Astrocyte (in vitro differentiated cells and primary cell): ENCODE measurements at regions not wholly inside any gene's neighbourhood (a gene's known extent, or its start where the extent isn't known, plus 50 kb on each side); places are given as distances from the start of the nearest gene placed in this dataset.

ENCODE experiments used
- DNase-seq: peaks from one replicate; pipeline ENCODE4 v3.0.0-alpha.2; 2010; ENCODE audit warnings: low read depth
- FAIRE-seq: peaks from 2 replicates; lab custom pipeline; 2011; peaks lifted over from hg19 to GRCh38; lab: Jason Lieb, UNC
- H2AFZ ChIP-seq: 2 replicates; pipeline ENCODE4 v1.6.0; 2012; ENCODE audit warnings: low read depth, low read length, inconsistent platforms
- H3K27ac ChIP-seq: 2 replicates; pipeline ENCODE4 v1.5.1; 2011; ENCODE audit warnings: low read depth, low read length, inconsistent platforms
- H3K27me3 ChIP-seq: 2 replicates; pipeline ENCODE4 v1.6.0; 2011; ENCODE audit warnings: low read length, inconsistent platforms; ENCODE audit not compliant: insufficient read depth
- H3K36me3 ChIP-seq: 2 replicates; pipeline ENCODE4 v1.5.1; 2011; ENCODE audit warnings: low read length, inconsistent platforms; ENCODE audit not compliant: insufficient read depth
- H3K4me1 ChIP-seq: 2 replicates; pipeline ENCODE4 v1.5.1; 2011; ENCODE audit warnings: low read length, inconsistent platforms; ENCODE audit not compliant: insufficient read depth
- H3K4me2 ChIP-seq: 2 replicates; pipeline ENCODE4 v1.6.0; 2012; ENCODE audit warnings: low read length, inconsistent platforms
- H3K4me3 ChIP-seq: 2 replicates; pipeline ENCODE4 v1.5.1; 2011; ENCODE audit warnings: low read depth, mild to moderate bottlenecking, low read length, inconsistent platforms; ENCODE audit not compliant: insufficient read depth
- H3K79me2 ChIP-seq: 2 replicates; pipeline ENCODE4 v1.6.0; 2012; ENCODE audit warnings: mild to moderate bottlenecking, low read length, inconsistent platforms; ENCODE audit not compliant: insufficient read depth
- H3K9ac ChIP-seq: 2 replicates; pipeline ENCODE4 v1.6.0; 2012; ENCODE audit warnings: mild to moderate bottlenecking, low read length, inconsistent platforms
- H3K9me3 ChIP-seq: 2 replicates; pipeline ENCODE4 v1.5.1; 2012; ENCODE audit warnings: low read depth, mild to moderate bottlenecking, low read length, inconsistent platforms; ENCODE audit not compliant: insufficient read depth
- H4K20me1 ChIP-seq: 2 replicates; pipeline ENCODE4 v1.6.0; 2012; ENCODE audit warnings: low read length, inconsistent platforms; ENCODE audit not compliant: insufficient read depth
- H3K27ac Mint-ChIP-seq: one replicate; pipeline ENCODE4 v1.8.0; 2021; ENCODE audit warnings: mild to moderate bottlenecking, mixed read lengths; ENCODE audit not compliant: unreplicated experiment
- H3K27me3 Mint-ChIP-seq: one replicate; pipeline ENCODE4 v1.8.0; 2021; ENCODE audit warnings: low read depth, mixed read lengths; ENCODE audit not compliant: unreplicated experiment
- H3K36me3 Mint-ChIP-seq: one replicate; pipeline ENCODE4 v1.8.0; 2021; ENCODE audit warnings: low read depth, mixed read lengths; ENCODE audit not compliant: unreplicated experiment
- H3K4me1 Mint-ChIP-seq: one replicate; pipeline ENCODE4 v1.8.0; 2021; ENCODE audit warnings: low read depth, mixed read lengths; ENCODE audit not compliant: unreplicated experiment
- H3K4me3 Mint-ChIP-seq: one replicate; pipeline ENCODE4 v1.8.0; 2021; ENCODE audit warnings: mild to moderate bottlenecking, moderate library complexity, mixed read lengths; ENCODE audit not compliant: unreplicated experiment
- H3K9me3 Mint-ChIP-seq: one replicate; pipeline ENCODE4 v1.8.0; 2021; ENCODE audit warnings: mild to moderate bottlenecking, mixed read lengths; ENCODE audit not compliant: unreplicated experiment
- CTCF ChIP-seq: IDR thresholded peaks from 2 replicates; pipeline ENCODE4 v1.5.1; 2011; ENCODE audit warnings: low read depth, mild to moderate bottlenecking, inconsistent platforms, low read length, moderate library complexity; ENCODE audit not compliant: insufficient read depth
- EZH2 ChIP-seq: IDR thresholded peaks from 2 replicates; pipeline ENCODE4 v1.6.1; 2012; ENCODE audit warnings: mild to moderate bottlenecking, low read length, inconsistent platforms; ENCODE audit not compliant: insufficient read depth

GRCh38 chr7:41451826-41452225 lies 251.1 kb downstream of the INHBA start:
- Histone ChIP-seq H3K9me3 (no peaks in the 10 kb centered on the region), H3K4me3 (no peak overlapping the region), H2AFZ (no peak overlapping the region), H3K36me3 (no peaks in the 10 kb centered on the region), H3K9ac (no peak overlapping the region), H3K4me2 (no peak overlapping the region), H3K79me2 (no peaks in the 10 kb centered on the region), H3K4me1 (no peaks in the 10 kb centered on the region), H4K20me1 (no peaks in the 10 kb centered on the region), H3K27ac (no peak overlapping the region), H3K27me3 (no peaks in the 10 kb centered on the region)
- TF ChIP-seq CTCF (no peak), EZH2 (no peak)
- no peaks in the 10 kb centered on the region for H3K9me3 Mint-ChIP-seq
- H3K27me3 Mint-ChIP-seq: no peaks in the 10 kb centered on the region
- H3K27ac Mint-ChIP-seq: no peak overlapping the region
- H3K4me1 Mint-ChIP-seq: peaks cover 6% of the 10 kb centered on the region
- no peak overlapping the region for H3K4me3 Mint-ChIP-seq
- FAIRE-seq (peak; percentile 72), DNase-seq (peak; percentile 25)
- no peaks in the 10 kb centered on the region for H3K36me3 Mint-ChIP-seq

- Histone ChIP-seq H3K4me1 (no peaks in the 10 kb centered on the region), H3K4me3 (no peak overlapping the region), H3K9me3 (no peaks in the 10 kb centered on the region), H3K9ac (no peak overlapping the region), H2AFZ (no peak overlapping the region), H3K4me2 (no peak overlapping the region), H3K27me3 (no peaks in the 10 kb centered on the region), H4K20me1 (no peaks in the 10 kb centered on the region), H3K27ac (no peak overlapping the region), H3K79me2 (no peaks in the 10 kb centered on the region), H3K36me3 (no peaks in the 10 kb centered on the region)
- no peak overlapping the region for H3K4me3 Mint-ChIP-seq
- FAIRE-seq (no peak), DNase-seq (no peak)
- no peaks in the 10 kb centered on the region for H3K27me3 Mint-ChIP-seq
- no peak overlapping the region for H3K27ac Mint-ChIP-seq
- no peak for TF ChIP-seq EZH2
- no peak for TF ChIP-seq CTCF
- H3K4me1 Mint-ChIP-seq: peaks cover 10% of the 10 kb centered on the region
- H3K9me3 Mint-ChIP-seq: no peaks in the 10 kb centered on the region
- H3K36me3 Mint-ChIP-seq: no peaks in the 10 kb centered on the region
Measured at GRCh38 chr7:41449694-41450093, 253.2 kb downstream of the INHBA start.

GRCh38 chr7:41449286-41449685 lies 253.6 kb downstream of the INHBA start:
- no peaks in the 10 kb centered on the region for H3K79me2 ChIP-seq
- TF ChIP-seq EZH2 (no peak), CTCF (no peak)
- no peaks in the 10 kb centered on the region for H3K36me3 ChIP-seq
- Mint-ChIP-seq H3K4me3 (no peak overlapping the region), H3K9me3 (no peaks in the 10 kb centered on the region), H3K27me3 (no peaks in the 10 kb centered on the region), H3K4me1 (peaks cover 10% of the 10 kb centered on the region), H3K36me3 (no peaks in the 10 kb centered on the region), H3K27ac (no peak overlapping the region)
- no peaks in the 10 kb centered on the region for H4K20me1 ChIP-seq
- DNase-seq (no peak), FAIRE-seq (no peak)
- H3K4me3 ChIP-seq: no peak overlapping the region
- no peaks in the 10 kb centered on the region for H3K27me3 ChIP-seq
- no peaks in the 10 kb centered on the region for H3K9me3 ChIP-seq
- H3K27ac ChIP-seq: no peak overlapping the region
- no peak overlapping the region for H2AFZ ChIP-seq
- no peaks in the 10 kb centered on the region for H3K4me1 ChIP-seq
- no peak overlapping the region for H3K4me2 ChIP-seq
- no peak overlapping the region for H3K9ac ChIP-seq
